DND-41 (cell line): ENCODE measurements at regions not wholly inside any gene's neighbourhood (a gene's known extent, or its start where the extent isn't known, plus 50 kb on each side); places are given as distances from the start of the nearest gene placed in this dataset.

Experiments
- ATAC-seq: fragments of 200-7000 bp; cut with Tn5 transposase; 3 replicates; pipeline ENCODE4 v1.9.1; 2021; ENCODE audit warnings: low read depth; ENCODE audit not compliant: insufficient read depth
- DNase-seq: peaks from one replicate; pipeline ENCODE4 v3.0.0-alpha.2; 2020
- H2AFZ ChIP-seq: 2 replicates; pipeline ENCODE4 v1.6.0; 2012; ENCODE audit warnings: low read depth, low read length
- H3K27ac ChIP-seq: 2 replicates; pipeline ENCODE4 v1.5.1; 2012; ENCODE audit warnings: low read length, inconsistent platforms
- H3K27me3 ChIP-seq: fragments of 200-600 bp; sonication (generic); 2 replicates; pipeline ENCODE4 v1.6.0; 2012; ENCODE audit warnings: low read length, mild to moderate bottlenecking, inconsistent platforms; ENCODE audit not compliant: insufficient read depth, poor library complexity
- H3K36me3 ChIP-seq: 2 replicates; pipeline ENCODE4 v1.5.1; 2012; ENCODE audit warnings: low read length, inconsistent platforms; ENCODE audit not compliant: insufficient read depth
- H3K4me1 ChIP-seq: 2 replicates; pipeline ENCODE4 v1.5.1; 2012; ENCODE audit warnings: mild to moderate bottlenecking, low read length; ENCODE audit not compliant: insufficient read depth
- H3K4me2 ChIP-seq: 2 replicates; pipeline ENCODE4 v1.6.0; 2012; ENCODE audit warnings: mild to moderate bottlenecking, moderate library complexity, low read length, inconsistent platforms; ENCODE audit not compliant: insufficient read depth
- H3K4me3 ChIP-seq, 2 experiments: fragments of 200-600 bp in 1 of 2; shearing (Covaris generic) in 1 of 2; 2 replicates each; pipeline ENCODE4 v1.5.1; 2012 to 2016; ENCODE audit warnings: inconsistent platforms in 2 of 2, low read length in 2 of 2, mild to moderate bottlenecking in 2 of 2, low read depth in 1 of 2, moderate library complexity in 1 of 2
- H3K79me2 ChIP-seq: 2 replicates; pipeline ENCODE4 v1.6.0; 2012; ENCODE audit warnings: low read length, inconsistent platforms; ENCODE audit not compliant: insufficient read depth
- H3K9ac ChIP-seq: 2 replicates; pipeline ENCODE4 v1.6.0; 2012; ENCODE audit warnings: low read depth, mild to moderate bottlenecking, inconsistent platforms, low read length, moderate library complexity
- H3K9me3 ChIP-seq: 2 replicates; pipeline ENCODE4 v1.5.1; 2012; ENCODE audit warnings: low read length, moderate library complexity, mild to moderate bottlenecking, inconsistent platforms; ENCODE audit not compliant: insufficient read depth, severe bottlenecking
- H4K20me1 ChIP-seq: 2 replicates; pipeline ENCODE4 v1.6.0; 2012; ENCODE audit warnings: low read length; ENCODE audit not compliant: insufficient read depth
- EZH2 ChIP-seq: IDR thresholded peaks from 3 replicates; pipeline ENCODE4 v1.6.1; 2012; ENCODE audit warnings: borderline replicate concordance, low read depth, mild to moderate bottlenecking, moderate library complexity, low read length, inconsistent platforms; ENCODE audit not compliant: severe bottlenecking
- TF ChIP-seq, protein P1 (sequence below): IDR thresholded peaks from 2 replicates; pipeline ENCODE4 v1.5.1; 2012; ENCODE audit warnings: borderline replicate concordance, low read length, moderate library complexity, mild to moderate bottlenecking; ENCODE audit not compliant: poor library complexity, severe bottlenecking; ENCODE audit errors: extremely low read depth

DNA sequence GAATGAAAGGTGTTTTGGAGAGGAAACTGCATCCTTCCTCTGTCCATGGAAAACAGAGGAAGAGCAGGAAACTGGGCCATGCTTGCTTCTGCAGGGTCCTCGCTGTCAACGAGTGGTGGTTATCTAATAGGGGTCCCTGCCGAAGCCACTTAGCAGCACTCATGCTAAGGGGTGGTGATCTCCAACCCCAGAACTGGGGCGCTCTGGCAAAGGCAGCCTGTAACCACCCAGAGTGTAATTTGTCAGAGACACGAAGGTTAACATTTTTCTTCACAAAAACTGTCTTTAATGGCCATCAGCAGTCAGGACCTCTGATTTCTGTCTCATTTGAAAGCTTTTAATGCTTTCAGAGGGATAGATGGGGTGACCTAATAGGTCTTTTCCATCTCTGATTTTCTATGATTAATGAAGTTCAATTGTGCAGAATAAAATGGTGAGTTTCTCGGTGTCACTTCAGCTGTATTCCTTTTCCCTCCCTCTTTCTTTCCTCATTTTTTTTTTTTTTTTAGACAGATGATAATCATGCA is 231.3 kb upstream of the CELF4 start:
- no peaks in the 10 kb centered on the region for H3K27me3 ChIP-seq
- no peaks in the 10 kb centered on the region for H3K4me1 ChIP-seq
- no peak for TF ChIP-seq EZH2
- TF ChIP-seq, protein P1, sequence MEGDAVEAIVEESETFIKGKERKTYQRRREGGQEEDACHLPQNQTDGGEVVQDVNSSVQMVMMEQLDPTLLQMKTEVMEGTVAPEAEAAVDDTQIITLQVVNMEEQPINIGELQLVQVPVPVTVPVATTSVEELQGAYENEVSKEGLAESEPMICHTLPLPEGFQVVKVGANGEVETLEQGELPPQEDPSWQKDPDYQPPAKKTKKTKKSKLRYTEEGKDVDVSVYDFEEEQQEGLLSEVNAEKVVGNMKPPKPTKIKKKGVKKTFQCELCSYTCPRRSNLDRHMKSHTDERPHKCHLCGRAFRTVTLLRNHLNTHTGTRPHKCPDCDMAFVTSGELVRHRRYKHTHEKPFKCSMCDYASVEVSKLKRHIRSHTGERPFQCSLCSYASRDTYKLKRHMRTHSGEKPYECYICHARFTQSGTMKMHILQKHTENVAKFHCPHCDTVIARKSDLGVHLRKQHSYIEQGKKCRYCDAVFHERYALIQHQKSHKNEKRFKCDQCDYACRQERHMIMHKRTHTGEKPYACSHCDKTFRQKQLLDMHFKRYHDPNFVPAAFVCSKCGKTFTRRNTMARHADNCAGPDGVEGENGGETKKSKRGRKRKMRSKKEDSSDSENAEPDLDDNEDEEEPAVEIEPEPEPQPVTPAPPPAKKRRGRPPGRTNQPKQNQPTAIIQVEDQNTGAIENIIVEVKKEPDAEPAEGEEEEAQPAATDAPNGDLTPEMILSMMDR, result no peak
- H3K27ac ChIP-seq, result no peak overlapping the region
- H3K9me3 ChIP-seq, result no peaks in the 10 kb centered on the region
- no peaks in the 10 kb centered on the region for H3K36me3 ChIP-seq
- ATAC-seq (no peak), DNase-seq (no peak)
- H3K4me2 ChIP-seq, result no peak overlapping the region
- no peak overlapping the region for H3K4me3 ChIP-seq
- no peak overlapping the region for H3K9ac ChIP-seq
- no peaks in the 10 kb centered on the region for H4K20me1 ChIP-seq
- H2AFZ ChIP-seq, result no peak overlapping the region
- H3K79me2 ChIP-seq, result no peaks in the 10 kb centered on the region

DNA sequence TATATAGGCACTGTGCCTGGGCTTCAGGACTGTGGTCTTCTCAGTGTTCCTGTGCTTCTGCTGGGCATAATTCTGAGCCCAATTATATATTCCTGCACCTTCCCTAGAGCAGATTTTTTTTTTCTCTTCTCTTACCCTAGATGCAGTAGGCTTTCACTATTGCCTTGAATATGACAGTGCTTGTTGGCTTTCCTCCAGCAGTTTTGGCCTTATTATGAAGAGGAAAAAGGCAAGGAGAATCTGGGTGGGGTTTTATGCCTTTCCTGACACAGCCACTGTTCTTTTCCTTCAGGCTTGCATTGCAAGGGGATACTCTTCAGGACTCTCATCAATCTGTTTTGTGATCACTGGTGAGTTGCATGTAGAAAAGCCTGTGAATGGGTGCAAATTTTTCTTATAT is 221.9 kb upstream of the CELF4 start:
- Histone ChIP-seq H3K27ac (no peak overlapping the region), H3K36me3 (no peaks in the 10 kb centered on the region), H4K20me1 (no peaks in the 10 kb centered on the region), H3K79me2 (no peaks in the 10 kb centered on the region), H3K9me3 (no peaks in the 10 kb centered on the region), H3K27me3 (no peaks in the 10 kb centered on the region), H3K4me2 (no peak overlapping the region), H3K9ac (no peak overlapping the region), H2AFZ (no peak overlapping the region), H3K4me1 (no peaks in the 10 kb centered on the region), H3K4me3 (no peak overlapping the region)
- DNase-seq, result no peak
- no peak for ATAC-seq
- no peak for TF ChIP-seq EZH2
- TF ChIP-seq, protein P1, result no peak

DNA sequence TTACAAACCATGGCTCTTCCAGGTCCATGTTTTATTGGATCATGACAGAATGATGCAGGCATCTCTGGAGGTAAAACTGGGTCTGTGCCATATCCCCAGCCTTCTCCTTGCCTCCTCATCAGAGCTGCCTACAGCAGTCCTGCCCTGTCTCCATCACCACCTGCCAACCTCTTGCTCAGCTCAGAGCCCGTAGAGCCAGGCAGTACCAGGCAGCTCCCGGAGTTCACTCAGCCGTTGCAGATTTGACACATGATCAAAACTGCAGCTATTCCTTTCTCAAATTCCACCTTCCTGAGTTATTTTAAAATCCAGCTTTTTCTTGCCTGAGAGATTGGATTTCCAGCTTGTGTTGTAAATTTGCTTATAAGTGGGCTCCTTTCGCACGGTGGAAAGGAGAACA is 218.2 kb upstream of the CELF4 start:
- no peak overlapping the region for H3K27ac ChIP-seq
- H3K4me3 ChIP-seq, result no peak overlapping the region
- no peak for DNase-seq
- no peak overlapping the region for H3K9ac ChIP-seq
- TF ChIP-seq, protein P1, result no peak
- TF ChIP-seq EZH2, result no peak
- H3K4me1 ChIP-seq, result no peaks in the 10 kb centered on the region
- H4K20me1 ChIP-seq, result no peaks in the 10 kb centered on the region
- H3K36me3 ChIP-seq, result no peaks in the 10 kb centered on the region
- no peaks in the 10 kb centered on the region for H3K9me3 ChIP-seq
- no peak for ATAC-seq
- H3K27me3 ChIP-seq, result no peaks in the 10 kb centered on the region
- H2AFZ ChIP-seq, result no peak overlapping the region
- H3K4me2 ChIP-seq, result no peak overlapping the region
- H3K79me2 ChIP-seq, result no peaks in the 10 kb centered on the region

DNA sequence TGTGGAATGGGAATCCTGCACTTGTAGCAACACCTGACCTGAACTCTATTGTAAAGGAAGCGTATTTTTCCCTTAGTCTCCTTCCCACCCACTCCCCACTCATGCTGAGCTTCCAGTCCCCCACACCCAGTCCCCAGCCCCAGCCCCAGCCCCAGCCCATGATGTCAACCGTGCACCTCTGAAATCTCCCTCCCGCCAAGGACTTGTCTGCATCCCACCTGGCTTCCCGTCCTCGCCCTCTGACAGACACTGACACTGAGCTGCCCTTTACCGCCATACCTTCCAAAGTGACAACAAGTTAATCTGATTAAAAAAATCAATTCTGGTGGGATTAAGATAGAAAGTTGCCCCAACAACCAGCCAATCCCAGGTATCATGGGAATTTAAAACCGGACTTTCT is 213.6 kb upstream of the CELF4 start:
- H3K9ac ChIP-seq, result no peak overlapping the region
- H3K4me2 ChIP-seq, result no peak overlapping the region
- H3K4me1 ChIP-seq, result no peaks in the 10 kb centered on the region
- no peaks in the 10 kb centered on the region for H3K79me2 ChIP-seq
- H4K20me1 ChIP-seq, result no peaks in the 10 kb centered on the region
- no peaks in the 10 kb centered on the region for H3K36me3 ChIP-seq
- TF ChIP-seq, protein P1, result no peak
- TF ChIP-seq EZH2, result no peak
- no peaks in the 10 kb centered on the region for H3K9me3 ChIP-seq
- H3K27me3 ChIP-seq, result no peaks in the 10 kb centered on the region
- H3K4me3 ChIP-seq, result no peak overlapping the region
- no peak overlapping the region for H2AFZ ChIP-seq
- ATAC-seq, result no peak
- no peak overlapping the region for H3K27ac ChIP-seq
- no peak for DNase-seq
